NCI-H82 (cell line): ENCODE measurements at regions not wholly inside any gene's neighbourhood (a gene's known extent, or its start where the extent isn't known, plus 50 kb on each side); places are given as distances from the start of the nearest gene placed in this dataset.

Experiments used
- DNase-seq: peaks from one replicate; lab custom pipeline; 2025; lab: John Stamatoyannopoulos, UW

DNA sequence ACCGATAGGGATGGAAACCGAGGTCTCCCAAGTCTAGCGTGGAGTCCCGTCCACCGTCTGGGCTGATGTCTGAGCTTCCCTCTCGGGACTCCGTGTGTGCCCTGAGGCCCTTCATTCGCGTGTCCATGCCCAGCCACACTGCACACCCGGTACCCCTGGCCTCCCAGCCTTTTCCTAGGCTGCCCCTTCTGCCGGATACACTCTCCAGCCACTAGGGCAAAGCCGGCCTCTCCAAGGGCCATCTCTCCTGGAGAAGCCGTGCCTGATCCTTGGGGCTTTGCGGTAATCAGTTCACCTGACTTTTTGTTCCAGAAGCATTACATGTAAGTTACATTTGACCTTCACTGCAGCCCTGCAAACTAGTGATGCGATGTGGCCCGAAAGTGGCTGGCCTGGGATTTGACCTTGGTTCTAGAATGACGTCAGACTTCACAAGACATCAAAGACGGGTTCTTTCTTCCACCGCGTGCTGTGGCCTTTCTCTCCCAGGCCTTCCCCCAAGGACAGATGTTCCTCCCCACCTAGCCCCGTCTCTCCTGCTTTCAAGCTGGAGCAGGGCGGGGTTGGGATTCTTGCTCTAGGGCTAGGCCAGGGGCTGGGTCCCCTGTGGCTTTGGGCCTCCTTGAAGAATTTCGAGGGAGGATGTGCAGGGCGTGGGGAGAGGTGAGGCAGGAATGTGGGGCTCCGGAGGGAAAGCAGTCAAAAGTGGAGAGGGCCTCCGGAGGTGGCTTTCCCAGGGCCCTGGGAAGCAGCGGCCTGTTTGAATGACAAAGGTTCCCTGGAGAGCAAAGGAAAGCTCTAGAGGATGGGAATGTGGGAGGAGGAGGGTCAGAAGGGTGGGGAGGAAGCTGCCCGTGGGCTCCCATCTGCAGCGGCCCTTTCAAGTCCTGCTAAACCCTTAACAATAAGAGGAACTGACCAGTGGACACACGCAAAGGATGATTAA lies 49.7 kb upstream of the SLC2A1 start:
- no peak for DNase-seq
